K562 (cell line): ENCODE measurements at regions not wholly inside any gene's neighbourhood (a gene's known extent, or its start where the extent isn't known, plus 50 kb on each side); places are given as distances from the start of the nearest gene placed in this dataset.

Experiments used
- ATAC-seq: fragments of 200-7000 bp; cut with Tn5 transposase; 3 replicates; pipeline ENCODE4 v1.9.1; 2020; ENCODE audit warnings: moderate library complexity
- BruUV-seq: library from RNA; stranded (reverse); fragments of 400-500 nt; replicated peaks from 2 replicates; lab custom pipeline; 2021; lab: Mats Ljungman, UMichigan
- CTCF ChIA-PET: fragments of 300-600 bp; formaldehyde crosslinking; extraction: SDS; loops from one replicate; lab custom pipeline; 2021; ENCODE audit warnings: low intra/inter-chr PET ratio; lab: Yijun Ruan, JAX
- POLR2A ChIA-PET: fragments of 300-600, 350-650 bp; sonication (Branson Sonifier 250); formaldehyde crosslinking; extraction: SDS; loops from one replicate; lab custom pipeline; 2021; ENCODE audit warnings: antibody characterized with exemption, inconsistent platforms; lab: Yijun Ruan, JAX
- DNase-seq, 4 experiments: peaks; one replicate each; pipeline versions ENCODE4 v3.0.0 to v3.0.0-alpha.2; 2011 to 2018; ENCODE audit warnings: low spot score in 3 of 4, mixed read lengths in 3 of 4; ENCODE audit errors: extremely low read depth in 1 of 4
- FAIRE-seq: peaks from 2 replicates; lab custom pipeline; 2011; peaks lifted over from hg19 to GRCh38; lab: Jason Lieb, UNC
- H2AFZ ChIP-seq: 2 replicates; pipeline ENCODE4 v1.6.0; 2011; ENCODE audit warnings: low read depth, low read length, control low read depth, inconsistent platforms
- H3K27ac ChIP-seq: fragments of 200-600 bp; 3 replicates; pipeline ENCODE4 v1.8.0; 2011; ENCODE audit warnings: low read depth, mild to moderate bottlenecking, control low read depth, inconsistent platforms, low read length, moderate library complexity, mixed read lengths; ENCODE audit errors: extremely low read depth
- H3K27me3 ChIP-seq, 2 experiments: fragments of 300-600 bp in 1 of 2; 2 replicates in 1 of 2; 3 replicates in 1 of 2; pipeline versions ENCODE4 v1.6.0 to v1.8.0; 2011; ENCODE audit warnings: inconsistent platforms in 2 of 2, low read length in 2 of 2, mild to moderate bottlenecking in 1 of 2, mixed read lengths in 1 of 2, moderate library complexity in 1 of 2; ENCODE audit not compliant: control insufficient read depth in 2 of 2, insufficient read depth in 2 of 2
- H3K36me3 ChIP-seq: fragments of 300-600 bp; 3 replicates; pipeline ENCODE4 v1.8.0; 2011; ENCODE audit warnings: mild to moderate bottlenecking, low read length, inconsistent platforms; ENCODE audit not compliant: control insufficient read depth, insufficient read depth
- H3K4me1 ChIP-seq, 2 experiments: fragments of 200-600 bp in 1 of 2; replicated peaks in 1 of 2; 2 replicates in 1 of 2; 3 replicates in 1 of 2; pipeline versions ENCODE4 v1.5.1 to v1.8.0; 2011; ENCODE audit warnings: inconsistent platforms in 2 of 2, low read length in 2 of 2, mild to moderate bottlenecking in 1 of 2, mixed read lengths in 1 of 2, moderate library complexity in 1 of 2; ENCODE audit not compliant: control insufficient read depth in 2 of 2, insufficient read depth in 2 of 2
- H3K4me2 ChIP-seq: 2 replicates; pipeline ENCODE4 v1.6.1; 2011; ENCODE audit warnings: low read length, control low read depth, inconsistent platforms, mixed read lengths; ENCODE audit not compliant: insufficient read depth
- H3K4me3 ChIP-seq: fragments of 200-600 bp; sonication (generic), shearing (Covaris generic); 2 replicates; pipeline ENCODE4 v1.5.1; 2016; ENCODE audit warnings: control low read depth, inconsistent platforms
- H3K79me2 ChIP-seq: fragments of 200-600 bp; 3 replicates; pipeline ENCODE4 v1.8.0; 2011; ENCODE audit warnings: low read length, inconsistent platforms; ENCODE audit not compliant: control insufficient read depth, insufficient read depth
- H3K9ac ChIP-seq, 2 experiments: 2 replicates each; pipeline versions ENCODE4 v1.6.0 to v1.6.1; 2011; ENCODE audit warnings: low read depth in 2 of 2, low read length in 2 of 2, control low read depth in 1 of 2, inconsistent platforms in 1 of 2, mild to moderate bottlenecking in 1 of 2, mixed read lengths in 1 of 2; ENCODE audit not compliant: insufficient read depth in 1 of 2
- H3K9me1 ChIP-seq: one replicate; pipeline ENCODE4 v1.6.0; 2011; ENCODE audit warnings: inconsistent platforms, mild to moderate bottlenecking, low read length, moderate library complexity; ENCODE audit not compliant: control insufficient read depth, insufficient read depth
- H3K9me3 ChIP-seq: replicated peaks from 2 replicates; pipeline ENCODE4 v1.5.1; 2011; ENCODE audit warnings: low read depth, low read length, inconsistent platforms; ENCODE audit not compliant: control insufficient read depth, insufficient read depth
- H4K20me1 ChIP-seq: replicated peaks from 2 replicates; pipeline ENCODE4 v1.6.1; 2011; ENCODE audit warnings: low read length, inconsistent platforms, mixed read lengths; ENCODE audit not compliant: control insufficient read depth, insufficient read depth
- CCNT2 ChIP-seq: IDR thresholded peaks from 2 replicates; pipeline ENCODE4 v1.6.1; 2011; ENCODE audit warnings: borderline replicate concordance, low read depth, mild to moderate bottlenecking, moderate library complexity, mixed read lengths, low read length; ENCODE audit not compliant: insufficient read length; ENCODE audit errors: extremely low read depth
- KLF6 ChIP-seq: fragments of 250-450 bp; sonication (Bioruptor Pico); IDR thresholded peaks from 2 replicates; pipeline ENCODE4 v1.4.0; 2020; ENCODE audit warnings: mild to moderate bottlenecking, moderate library complexity, borderline replicate concordance
- NR2F6 ChIP-seq: fragments of 450-650 bp; formaldehyde crosslinking; IDR thresholded peaks from 2 replicates; pipeline ENCODE4 v1.4.0; 2020; ENCODE audit warnings: mild to moderate bottlenecking
- PTBP1 ChIP-seq: fragments of 200-400 bp; formaldehyde crosslinking; IDR thresholded peaks from 2 replicates; pipeline ENCODE4 v1.6.1; 2017; ENCODE audit warnings: low read depth, low read length
- RBM22 ChIP-seq: fragments of 200-400 bp; formaldehyde crosslinking; IDR thresholded peaks from 2 replicates; pipeline ENCODE4 v1.6.1; 2018; ENCODE audit warnings: low read length, low read depth; ENCODE audit not compliant: poor library complexity, severe bottlenecking
- RNF2 ChIP-seq: sonication (generic); IDR thresholded peaks from 2 replicates; pipeline ENCODE4 v1.6.1; 2016
- SAP30 ChIP-seq: fragments of 200-600 bp; sonication (generic); IDR thresholded peaks from 2 replicates; pipeline ENCODE4 v1.6.1; 2012; ENCODE audit warnings: borderline replicate concordance, low read depth, mild to moderate bottlenecking, moderate library complexity, low read length, control low read depth, inconsistent platforms; ENCODE audit not compliant: insufficient read depth, poor library complexity, severe bottlenecking
- SNAPC5 ChIP-seq: fragments of 250-450 bp; sonication (Bioruptor Pico); IDR thresholded peaks from 2 replicates; pipeline ENCODE4 v1.8.0; 2021; ENCODE audit warnings: moderate library complexity, mild to moderate bottlenecking, inconsistent platforms
- TEAD1 ChIP-seq, 2 experiments: fragments of 450-650 bp in 1 of 2; sonication (generic) in 1 of 2; formaldehyde crosslinking; IDR thresholded peaks; 2 replicates each; pipeline versions ENCODE4 v1.4.0 to v1.8.0; 2020 to 2022; ENCODE audit warnings: mild to moderate bottlenecking in 2 of 2, missing genetic modification reagents in 1 of 2
- ZNF146 ChIP-seq: IDR thresholded peaks from one replicate; pipeline ENCODE4 v1.6.1; 2018; ENCODE audit warnings: missing compliant biosample characterization; ENCODE audit not compliant: unreplicated experiment
- ZNF445 ChIP-seq: fragments of 250-450 bp; sonication (Bioruptor Pico); IDR thresholded peaks from 2 replicates; pipeline ENCODE4 v1.4.0; 2020; ENCODE audit warnings: low read depth, mild to moderate bottlenecking, moderate library complexity
- WGBS: fragments of 100-300 bp; shearing (Covaris generic); methylation state at CpG from one replicate; pipeline ENCODE4 v1.1.6; 2016; ENCODE audit warnings: low coverage, mixed read lengths; ENCODE audit not compliant: insufficient coverage; ENCODE audit errors: missing lambda C conversion rate; 5-methylcytosine and 5-hydroxymethylcytosine counted together
- in situ Hi-C: fragments of 300-500 bp; cut with MboI; formaldehyde crosslinking; loops from 4 replicates; pipeline ENCODE4 v1.15.0; 2018; ENCODE audit warnings: inconsistent platforms, mixed read lengths
- intact Hi-C: fragments of 100-400 bp; cut with micrococcal nuclease; formaldehyde crosslinking; loops from 2 replicates; pipeline ENCODE4 v1.14.2; 2022

GRCh38 chr3:180770639-180771038 lies 91.3 kb upstream of the CCDC39 start:
- DNase-seq (no peak), ATAC-seq (no peak), FAIRE-seq (no peak)
- Histone ChIP-seq H3K4me3 (no peak overlapping the region), H3K9me1 (no peaks in the 10 kb centered on the region), H3K9ac (no peak overlapping the region), H3K4me1 (no peaks in the 10 kb centered on the region), H3K4me2 (no peak overlapping the region), H3K9me3 (no peaks in the 10 kb centered on the region), H3K79me2 (no peaks in the 10 kb centered on the region), H3K36me3 (no peaks in the 10 kb centered on the region), H3K27ac (no peak overlapping the region), H4K20me1 (no peaks in the 10 kb centered on the region), H3K27me3 (no peaks in the 10 kb centered on the region), H2AFZ (no peak overlapping the region)
- BruUV-seq = no TSS peak
- intact Hi-C loops (no loop called here), in situ Hi-C loops (no loop called here)
- no peak for TF ChIP-seq TEAD1 (CRISPR knock-in tag; IDR thresholded peaks at IDR 0.05)
- TF ChIP-seq SAP30 = no peak
- no peak for TF ChIP-seq NR2F6
- no peak for TF ChIP-seq RBM22
- TF ChIP-seq SNAPC5 (CRISPR knock-in tag) = no peak
- TF ChIP-seq PTBP1 = no peak
- no peak for TF ChIP-seq ZNF146 (CRISPR knock-in tag)
- no peak for TF ChIP-seq ZNF445 (CRISPR knock-in tag)
- no peak for TF ChIP-seq KLF6 (CRISPR knock-in tag)
- no peak for TF ChIP-seq RNF2
- no peak for TF ChIP-seq CCNT2
- CTCF ChIA-PET = no interaction called here
- 0% methylated on average over 1 of the region's 1 CpG for whole genome bisulfite sequencing
- POLR2A ChIA-PET = no interaction called here
